HG03108 (cell line): ENCODE measurements at regions not wholly inside any gene's neighbourhood (a gene's known extent, or its start where the extent isn't known, plus 50 kb on each side); places are given as distances from the start of the nearest gene placed in this dataset.

Experiments
- ATAC-seq: cut with Tn5 transposase; IDR thresholded peaks from one replicate; pipeline ENCODE4 v1.9.1; 2021; ENCODE audit warnings: moderate library complexity; ENCODE audit not compliant: unreplicated experiment

DNA sequence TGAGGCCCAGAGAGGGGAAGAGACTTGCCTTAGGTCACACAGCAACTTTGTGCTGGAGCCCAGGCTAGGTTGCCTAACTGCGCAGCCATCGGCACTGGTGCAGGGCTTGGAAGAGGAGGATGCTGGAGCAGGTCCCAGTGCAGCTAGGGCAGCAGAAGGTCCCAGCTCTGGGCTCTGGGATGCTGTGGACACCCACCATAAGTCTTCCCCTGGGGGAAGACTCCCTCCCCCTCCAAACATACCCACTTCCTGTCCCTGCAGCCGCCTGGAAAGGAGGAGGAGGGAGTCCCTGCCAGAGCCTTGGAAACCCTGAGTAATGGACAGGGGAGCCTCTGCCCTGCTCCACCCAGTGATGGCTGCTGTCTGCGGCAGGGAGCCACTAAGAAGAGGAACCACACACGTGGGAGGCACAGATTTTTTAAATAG is 93.6 kb downstream of the NCR2 start:
- no peak for ATAC-seq

- ATAC-seq = no peak
Observed at GRCh38 chr6:41429506-41430504, 94.4 kb downstream of the NCR2 start.

- no peak for ATAC-seq
Observed at GRCh38 chr6:41430875-41431274, 95.5 kb downstream of the NCR2 start.

GRCh38 chr6:41432280-41432679 is 96.9 kb downstream of the NCR2 start:
- ATAC-seq = no peak

DNA sequence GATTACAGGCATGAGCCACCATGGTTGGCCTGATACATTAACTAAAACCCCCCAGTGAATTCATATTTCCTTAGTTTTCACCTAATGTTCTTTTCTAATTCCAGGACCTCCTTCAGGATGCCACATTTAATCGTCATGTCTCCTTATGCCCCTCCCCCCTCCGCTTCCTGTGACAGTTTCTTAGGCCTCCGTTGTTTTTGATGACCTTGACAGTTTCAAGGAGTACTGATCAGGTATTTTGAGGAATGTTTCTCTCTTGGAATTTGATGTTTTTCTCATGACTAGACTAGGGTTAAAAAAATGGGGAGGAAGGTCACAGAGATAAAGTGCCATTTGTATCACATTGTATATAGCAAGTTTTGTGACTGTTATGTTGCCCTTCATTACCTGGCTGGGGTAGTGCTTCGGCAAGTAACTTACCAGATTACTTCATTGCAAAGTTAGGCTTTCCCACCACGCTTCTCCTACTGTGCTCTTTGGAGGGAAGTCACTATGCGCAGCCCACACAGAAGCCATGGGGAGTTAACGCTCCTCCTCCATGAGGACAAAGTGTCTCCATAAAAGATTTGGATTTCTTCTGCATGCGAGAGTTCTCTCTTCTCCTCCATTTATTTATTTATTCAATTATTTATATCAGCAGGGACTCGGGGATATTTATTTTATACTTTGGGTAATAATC is 99.5 kb downstream of the NCR2 start:
- no peak for ATAC-seq

DNA sequence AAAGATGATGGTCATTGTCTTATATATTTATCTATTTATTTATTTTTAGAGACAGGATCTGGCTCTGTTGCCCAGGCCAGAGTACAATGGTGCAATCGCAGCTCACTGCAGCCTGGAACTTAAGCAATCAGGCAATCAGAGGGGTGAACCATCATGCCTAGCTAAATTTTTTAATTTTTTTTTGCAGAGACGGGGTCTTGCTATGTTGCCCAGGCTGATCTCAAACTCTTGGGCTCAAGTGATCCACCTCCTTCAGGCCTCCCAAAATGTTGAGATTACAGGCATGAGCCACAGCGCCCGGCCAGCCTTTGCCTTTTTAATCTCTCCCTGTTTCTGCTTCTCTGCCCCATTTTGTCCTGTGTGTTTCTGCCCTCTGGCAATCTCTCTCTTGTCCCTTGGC is 102.2 kb downstream of the NCR2 start:
- ATAC-seq = no peak

GRCh38 chr6:41438746-41439145 is 103.3 kb downstream of the NCR2 start:
- ATAC-seq = no peak

DNA sequence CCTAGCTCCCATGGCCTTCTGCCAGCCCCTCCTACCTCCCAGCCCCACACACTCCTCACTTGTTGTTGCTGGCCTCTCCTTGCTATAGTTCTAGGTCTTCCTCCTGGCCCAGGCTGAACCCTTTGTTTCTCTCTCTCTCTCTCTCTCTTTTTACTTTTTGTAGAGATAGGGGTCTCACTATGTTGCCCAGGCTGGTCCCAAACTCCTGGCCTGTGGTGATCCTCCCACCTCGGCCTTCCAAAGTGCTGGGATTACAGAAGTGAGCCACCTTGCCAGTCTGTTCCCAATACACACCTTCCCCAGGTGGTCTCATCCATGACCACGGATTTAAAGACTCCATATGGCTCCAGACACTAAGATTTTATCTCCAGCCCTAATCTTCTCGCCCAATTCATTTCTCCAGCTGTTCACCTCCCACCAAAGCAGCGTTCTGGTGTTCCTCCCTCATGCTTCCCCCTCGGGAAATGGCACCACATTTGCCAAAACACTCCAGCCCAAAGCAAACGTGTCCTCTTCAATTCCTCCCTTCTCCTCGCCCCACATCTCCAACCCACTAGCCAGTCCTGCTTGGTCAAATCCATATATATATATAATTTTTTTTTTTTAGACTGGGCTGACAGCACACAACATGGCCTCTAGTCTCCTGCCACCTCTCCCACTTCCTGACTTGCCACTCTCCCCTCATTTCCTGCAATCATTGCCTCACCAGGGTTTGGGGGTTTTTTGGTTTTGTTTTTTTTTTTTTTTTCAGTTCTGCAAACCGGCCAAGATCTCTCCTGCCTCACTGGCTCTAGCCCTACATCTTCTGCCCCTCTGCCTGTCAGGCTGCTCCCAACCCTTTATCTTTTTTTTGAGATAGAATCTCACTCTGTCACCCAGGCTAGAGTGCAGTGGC is 104.4 kb downstream of the NCR2 start:
- ATAC-seq = peak; percentile 71

DNA sequence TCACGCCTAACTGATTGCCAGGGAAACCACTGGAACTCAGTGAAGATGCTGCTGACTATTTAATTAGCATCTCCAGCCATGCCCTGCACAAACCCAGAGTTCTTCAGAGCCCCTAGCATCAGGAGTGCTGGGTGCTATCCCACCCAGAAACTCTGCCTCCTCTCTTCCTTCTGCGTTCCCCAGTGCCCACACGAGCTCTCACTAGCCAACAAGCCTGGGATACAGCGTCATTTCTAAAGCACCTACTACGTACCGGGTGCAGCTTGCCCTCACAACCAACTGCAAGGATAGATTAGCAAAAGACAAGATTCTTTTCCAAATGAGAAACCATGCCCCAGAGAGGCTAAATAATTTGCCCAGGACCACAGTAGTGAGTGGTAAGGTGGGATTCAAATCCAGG is 105.2 kb upstream of the FOXP4 start:
- ATAC-seq = no peak

GRCh38 chr6:41441598-41442351 is 104.4 kb upstream of the FOXP4 start:
- no peak for ATAC-seq

DNA sequence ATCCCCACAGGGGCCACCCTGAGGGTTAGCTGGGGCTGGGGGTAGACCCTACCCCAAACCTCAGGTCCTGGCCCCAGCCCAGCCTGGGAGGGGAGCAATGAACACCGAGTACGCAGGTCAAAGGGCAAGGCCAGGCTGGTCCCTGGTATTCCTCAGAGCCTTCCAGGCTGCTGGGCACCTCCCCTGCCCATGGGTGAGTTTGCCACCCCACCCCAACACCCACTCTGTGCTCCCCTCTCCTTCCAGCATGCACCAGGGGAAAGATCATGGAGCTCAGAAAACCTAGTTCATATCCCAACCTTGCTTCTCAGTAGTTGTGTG is 103.9 kb upstream of the FOXP4 start:
- no peak for ATAC-seq

DNA sequence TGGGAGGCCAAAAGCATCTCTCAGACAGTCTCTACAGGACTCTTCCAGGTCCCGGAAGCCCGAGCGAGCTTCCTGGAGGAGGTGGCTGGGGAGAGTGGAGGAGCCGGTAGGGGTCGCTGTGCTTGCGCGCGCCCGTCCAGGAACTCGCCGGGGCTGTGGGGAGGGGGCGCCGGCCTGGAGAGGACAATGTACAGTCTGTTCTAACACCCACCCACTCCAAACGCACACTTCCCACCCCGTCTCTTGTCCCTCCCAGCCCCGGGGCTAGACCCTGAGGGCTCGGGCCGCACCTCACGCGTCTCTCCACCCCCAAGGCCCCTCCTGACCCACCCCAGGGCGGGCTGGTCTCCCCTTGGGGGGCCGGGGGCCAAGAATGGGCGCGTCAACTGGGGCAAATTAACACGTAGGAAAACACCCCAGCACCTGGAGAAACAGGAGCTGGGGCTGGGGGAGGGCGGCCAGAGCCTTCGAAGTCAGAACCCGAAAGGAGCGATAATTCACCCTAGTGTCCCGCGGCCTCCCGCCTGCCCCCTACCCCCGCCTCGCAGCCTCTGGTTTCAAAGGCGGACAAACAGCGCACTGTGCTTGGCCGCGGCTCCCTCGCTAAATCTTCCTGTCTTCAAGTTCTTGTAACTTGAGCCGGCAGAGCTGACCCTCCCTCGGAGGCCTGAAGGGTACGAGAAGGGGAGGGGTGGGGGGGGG is 103.2 kb upstream of the FOXP4 start:
- no peak for ATAC-seq

GRCh38 chr6:41443616-41444525 is 102.3 kb upstream of the FOXP4 start:
- ATAC-seq = no peak

GRCh38 chr6:41445261-41445660 is 100.9 kb upstream of the FOXP4 start:
- no peak for ATAC-seq

- no peak for ATAC-seq
Observed at GRCh38 chr6:41446132-41446531, 100.0 kb upstream of the FOXP4 start.

GRCh38 chr6:41446907-41447545 is 99.2 kb upstream of the FOXP4 start:
- no peak for ATAC-seq

GRCh38 chr6:41448256-41448655 is 97.9 kb upstream of the FOXP4 start:
- ATAC-seq = no peak
